ENCODE measurements at regions not wholly inside any gene's neighbourhood (a gene's known extent, or its start where the extent isn't known, plus 50 kb on each side); places are given as distances from the start of the nearest gene placed in this dataset.
A peak's percentile ranks its signal among the peaks of the same experiment; 100 is the strongest.

DNA sequence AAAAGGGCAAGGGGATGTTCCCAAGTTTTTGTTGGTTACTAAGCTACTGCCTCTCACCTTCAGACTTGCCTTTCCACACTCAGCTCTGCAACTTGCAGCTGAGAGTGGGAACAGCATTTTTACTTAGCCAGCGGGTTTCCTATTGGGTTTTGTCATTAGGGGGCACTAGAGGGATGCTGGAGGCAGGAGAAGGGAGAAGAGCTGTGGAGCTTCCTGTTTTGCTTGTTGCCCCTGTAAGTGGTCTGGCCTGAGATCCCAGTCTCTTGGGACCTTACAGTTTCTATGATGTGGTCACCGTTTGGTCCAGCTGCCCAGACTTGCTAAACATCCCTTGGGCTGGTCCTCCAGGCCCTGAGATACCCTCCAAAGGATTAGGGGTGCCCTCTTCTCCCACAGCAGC is 209.6 kb upstream of the NLRP1 start:
- TF ChIP-seq, protein P1, sequence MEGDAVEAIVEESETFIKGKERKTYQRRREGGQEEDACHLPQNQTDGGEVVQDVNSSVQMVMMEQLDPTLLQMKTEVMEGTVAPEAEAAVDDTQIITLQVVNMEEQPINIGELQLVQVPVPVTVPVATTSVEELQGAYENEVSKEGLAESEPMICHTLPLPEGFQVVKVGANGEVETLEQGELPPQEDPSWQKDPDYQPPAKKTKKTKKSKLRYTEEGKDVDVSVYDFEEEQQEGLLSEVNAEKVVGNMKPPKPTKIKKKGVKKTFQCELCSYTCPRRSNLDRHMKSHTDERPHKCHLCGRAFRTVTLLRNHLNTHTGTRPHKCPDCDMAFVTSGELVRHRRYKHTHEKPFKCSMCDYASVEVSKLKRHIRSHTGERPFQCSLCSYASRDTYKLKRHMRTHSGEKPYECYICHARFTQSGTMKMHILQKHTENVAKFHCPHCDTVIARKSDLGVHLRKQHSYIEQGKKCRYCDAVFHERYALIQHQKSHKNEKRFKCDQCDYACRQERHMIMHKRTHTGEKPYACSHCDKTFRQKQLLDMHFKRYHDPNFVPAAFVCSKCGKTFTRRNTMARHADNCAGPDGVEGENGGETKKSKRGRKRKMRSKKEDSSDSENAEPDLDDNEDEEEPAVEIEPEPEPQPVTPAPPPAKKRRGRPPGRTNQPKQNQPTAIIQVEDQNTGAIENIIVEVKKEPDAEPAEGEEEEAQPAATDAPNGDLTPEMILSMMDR (IDR thresholded peaks at IDR 0.05; ENCODE audit: unreplicated experiment) = no peak
- no peaks in the 10 kb centered on the region for H3K9me3 Mint-ChIP-seq (ENCODE audit: low read depth, unreplicated experiment)
- intact Hi-C loops (cut with micrococcal nuclease; ENCODE audit: unreplicated experiment) = no loop called here
- BruUV-seq (replicated peaks) = no TSS peak
- no peak overlapping the region for H3K4me3 Mint-ChIP-seq (ENCODE audit: low read depth, unreplicated experiment)
- peak; percentile 14 for DNase-seq
- CTCF ChIA-PET = no interaction called here
- H3K36me3 Mint-ChIP-seq (ENCODE audit: insufficient read depth, unreplicated experiment) = no peaks in the 10 kb centered on the region
- H3K27me3 Mint-ChIP-seq (ENCODE audit: unreplicated experiment) = peaks cover 62% of the 10 kb centered on the region
- H3K4me1 Mint-ChIP-seq (ENCODE audit: low read depth, unreplicated experiment) = peaks cover 8% of the 10 kb centered on the region
- no peak overlapping the region for H3K27ac Mint-ChIP-seq (ENCODE audit: unreplicated experiment)

DNA sequence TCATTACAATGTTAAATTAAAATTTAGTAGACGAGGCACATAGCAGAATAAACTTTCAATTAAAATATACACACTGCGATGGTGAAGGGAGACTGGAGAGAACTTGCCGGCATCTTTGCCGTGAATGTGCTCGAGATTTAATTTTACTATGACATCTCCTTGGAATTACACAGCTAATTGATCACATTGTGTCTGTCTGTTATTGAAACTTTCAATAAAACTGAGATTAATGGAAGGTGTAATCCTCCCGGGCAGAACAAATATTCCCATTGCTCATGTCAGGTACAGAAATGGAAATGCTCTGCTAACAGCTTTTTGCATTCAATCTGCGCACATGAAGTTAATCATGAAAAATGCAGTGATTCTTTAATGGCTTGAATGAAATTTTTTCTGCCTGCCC is 210.1 kb upstream of the NLRP1 start:
- Mint-ChIP-seq H3K4me1 (ENCODE audit: low read depth, unreplicated experiment) (peaks cover 8% of the 10 kb centered on the region), H3K4me3 (ENCODE audit: low read depth, unreplicated experiment) (no peak overlapping the region), H3K36me3 (ENCODE audit: insufficient read depth, unreplicated experiment) (no peaks in the 10 kb centered on the region), H3K27ac (ENCODE audit: unreplicated experiment) (no peak overlapping the region), H3K27me3 (ENCODE audit: unreplicated experiment) (peaks cover 65% of the 10 kb centered on the region), H3K9me3 (ENCODE audit: low read depth, unreplicated experiment) (no peaks in the 10 kb centered on the region)
- CTCF ChIA-PET = no interaction called here
- intact Hi-C loops (cut with micrococcal nuclease; ENCODE audit: unreplicated experiment) = no loop called here
- no TSS peak for BruUV-seq (replicated peaks)
- TF ChIP-seq, protein P1 (IDR thresholded peaks at IDR 0.05; ENCODE audit: unreplicated experiment) = no peak
- DNase-seq = no peak

DNA sequence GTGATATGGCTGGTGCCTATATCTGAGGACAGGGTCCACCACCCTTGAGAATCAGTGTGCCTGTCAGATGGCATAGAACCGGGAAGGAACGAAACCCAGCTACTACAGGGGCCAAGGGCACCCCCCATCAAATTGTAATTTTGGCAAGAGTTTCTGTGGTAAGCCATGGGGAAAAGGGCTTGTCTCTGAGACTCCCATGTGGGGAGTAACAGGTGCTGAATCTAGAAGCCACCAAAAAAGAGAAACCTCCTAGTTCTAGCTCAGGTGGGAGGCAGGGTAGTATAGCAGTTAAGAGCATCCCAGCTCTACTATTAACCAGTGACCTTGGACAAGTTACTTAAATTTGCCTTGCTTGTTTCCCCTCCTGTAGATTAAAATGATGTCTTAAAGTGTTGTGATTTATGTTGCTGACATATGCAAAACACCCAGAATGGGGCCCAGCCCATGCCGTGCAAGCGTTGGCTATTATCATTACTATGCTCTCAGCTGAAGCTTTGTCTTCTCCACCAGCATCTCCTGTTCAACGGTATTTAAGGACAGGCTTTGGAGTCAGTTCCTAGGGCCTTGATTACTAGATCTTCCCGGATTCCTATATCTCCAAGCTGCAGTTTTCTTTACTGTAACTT is 210.7 kb upstream of the NLRP1 start:
- Mint-ChIP-seq H3K9me3 (ENCODE audit: low read depth, unreplicated experiment) (no peaks in the 10 kb centered on the region), H3K36me3 (ENCODE audit: insufficient read depth, unreplicated experiment) (no peaks in the 10 kb centered on the region), H3K4me3 (ENCODE audit: low read depth, unreplicated experiment) (no peak overlapping the region), H3K27me3 (ENCODE audit: unreplicated experiment) (peaks cover 65% of the 10 kb centered on the region), H3K27ac (ENCODE audit: unreplicated experiment) (no peak overlapping the region), H3K4me1 (ENCODE audit: low read depth, unreplicated experiment) (peaks cover 8% of the 10 kb centered on the region)
- intact Hi-C loops (cut with micrococcal nuclease; ENCODE audit: unreplicated experiment) = no loop called here
- TF ChIP-seq, protein P1 (IDR thresholded peaks at IDR 0.05; ENCODE audit: unreplicated experiment) = no peak
- CTCF ChIA-PET = no interaction called here
- BruUV-seq (replicated peaks) = no TSS peak
- DNase-seq = no peak

DNA sequence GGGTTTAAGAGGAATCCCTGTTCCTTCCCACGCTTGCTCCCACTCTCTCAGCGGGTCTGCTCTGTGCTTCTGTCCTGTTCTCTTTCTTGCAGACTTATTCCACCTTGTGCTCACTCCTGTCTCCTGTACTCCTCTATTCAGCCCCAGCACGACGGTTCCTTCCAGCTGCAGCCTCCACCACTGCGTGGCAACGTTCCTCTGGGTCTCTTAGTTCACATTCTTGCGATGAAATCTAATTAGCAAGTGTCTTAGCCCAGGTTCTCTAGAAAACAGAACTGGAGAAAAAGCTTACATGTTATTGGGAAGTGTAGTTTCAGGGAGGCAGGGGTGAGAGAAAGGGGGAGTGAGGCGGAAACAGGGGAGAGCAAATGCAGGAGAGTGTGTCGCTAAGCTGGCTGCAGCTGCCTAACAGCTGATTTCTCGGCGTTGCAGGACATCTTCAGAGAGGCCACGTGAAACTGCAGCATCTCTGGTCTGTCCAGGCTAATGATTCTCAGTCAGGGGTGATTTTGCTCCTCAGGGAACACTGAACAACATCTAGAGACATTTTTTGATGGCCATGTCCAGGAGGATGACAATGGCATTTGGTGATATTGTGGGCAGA is 213.2 kb upstream of the NLRP1 start:
- intact Hi-C loops (cut with micrococcal nuclease; ENCODE audit: unreplicated experiment) = no loop called here

More for the DNA sequence above, 213.2 kb upstream of the NLRP1 start:
- Mint-ChIP-seq H3K27me3 (ENCODE audit: unreplicated experiment) (peaks cover 63% of the 10 kb centered on the region), H3K9me3 (ENCODE audit: low read depth, unreplicated experiment) (no peaks in the 10 kb centered on the region), H3K4me1 (ENCODE audit: low read depth, unreplicated experiment) (peaks cover 8% of the 10 kb centered on the region), H3K36me3 (ENCODE audit: insufficient read depth, unreplicated experiment) (no peaks in the 10 kb centered on the region), H3K27ac (ENCODE audit: unreplicated experiment) (no peak overlapping the region), H3K4me3 (ENCODE audit: low read depth, unreplicated experiment) (no peak overlapping the region)
- no peak for DNase-seq
- TF ChIP-seq, protein P1 (IDR thresholded peaks at IDR 0.05; ENCODE audit: unreplicated experiment) = no peak
- CTCF ChIA-PET = no interaction called here
- no TSS peak for BruUV-seq (replicated peaks)
